IMR-90 (cell line): ENCODE measurements at regions not wholly inside any gene's neighbourhood (a gene's known extent, or its start where the extent isn't known, plus 50 kb on each side); places are given as distances from the start of the nearest gene placed in this dataset.

Experiments used
- ATAC-seq: fragments of 200-7000 bp; cut with Tn5 transposase; 2 replicates; pipeline ENCODE4 v1.9.1; 2020; ENCODE audit warnings: low read depth, mild to moderate bottlenecking, moderate library complexity
- BruUV-seq: library from RNA; stranded (reverse); fragments of 400-500 nt; replicated peaks from 2 replicates; lab custom pipeline; 2021; lab: Mats Ljungman, UMichigan
- CTCF ChIA-PET: fragments of 300-600 bp; formaldehyde crosslinking; extraction: SDS; loops from one replicate; lab custom pipeline; 2021; ENCODE audit warnings: antibody characterized with exemption; lab: Yijun Ruan, JAX
- POLR2A ChIA-PET: fragments of 300-600 bp; sonication (Branson Sonifier 250); formaldehyde crosslinking; loops from one replicate; lab custom pipeline; 2022; ENCODE audit warnings: antibody characterized with exemption; ENCODE audit not compliant: unreplicated experiment; lab: Charles Lee
- DNase-seq: peaks from one replicate; pipeline ENCODE4 v3.0.0; 2013
- H2AFZ ChIP-seq: replicated peaks from 2 replicates; pipeline ENCODE3; 2013; ENCODE audit warnings: low read length, mild to moderate bottlenecking; ENCODE audit not compliant: poor library complexity
- H2AK5ac ChIP-seq: 2 replicates; pipeline ENCODE4 v1.6.1; 2013; ENCODE audit warnings: low read depth, low read length, inconsistent platforms
- H2AK9ac ChIP-seq: replicated peaks from 2 replicates; pipeline ENCODE3; 2013; ENCODE audit warnings: mild to moderate bottlenecking, low read depth, low read length, moderate library complexity; ENCODE audit not compliant: poor library complexity
- H2BK120ac ChIP-seq: 2 replicates; pipeline ENCODE4 v1.6.1; 2013; ENCODE audit warnings: low read depth, low read length, inconsistent platforms
- H2BK15ac ChIP-seq: 3 replicates; pipeline ENCODE4 v1.6.1; 2013; ENCODE audit warnings: low read depth, low read length, inconsistent platforms
- H2BK20ac ChIP-seq: 2 replicates; pipeline ENCODE4 v1.6.1; 2013; ENCODE audit warnings: low read depth, mild to moderate bottlenecking, inconsistent platforms, low read length, moderate library complexity
- H2BK5ac ChIP-seq: 2 replicates; pipeline ENCODE4 v1.6.1; 2013; ENCODE audit warnings: mild to moderate bottlenecking, low read depth, low read length, inconsistent platforms; ENCODE audit not compliant: poor library complexity, severe bottlenecking
- H3K14ac ChIP-seq: replicated peaks from 2 replicates; pipeline ENCODE4 v1.6.1; 2013; ENCODE audit warnings: low read depth, low read length, inconsistent platforms
- H3K18ac ChIP-seq: 2 replicates; pipeline ENCODE4 v1.6.1; 2013; ENCODE audit warnings: low read depth, low read length, control low read depth
- H3K23ac ChIP-seq: 2 replicates; pipeline ENCODE4 v1.6.1; 2013; ENCODE audit warnings: low read depth, low read length, inconsistent platforms
- H3K27ac ChIP-seq: 2 replicates; pipeline ENCODE4 v1.5.1; 2013; ENCODE audit warnings: mild to moderate bottlenecking, control low read depth, low read length; ENCODE audit not compliant: insufficient read depth
- H3K27me3 ChIP-seq: 2 replicates; pipeline ENCODE4 v1.6.1; 2013; ENCODE audit warnings: low read length; ENCODE audit not compliant: control insufficient read depth, insufficient read depth
- H3K36me3 ChIP-seq: 2 replicates; pipeline ENCODE4 v1.6.1; 2013; ENCODE audit warnings: low read length, mixed read lengths; ENCODE audit not compliant: control insufficient read depth, insufficient read depth
- H3K4ac ChIP-seq: 2 replicates; pipeline ENCODE4 v1.6.1; 2013; ENCODE audit warnings: low read depth, low read length, inconsistent platforms
- H3K4me1 ChIP-seq: 2 replicates; pipeline ENCODE4 v1.6.1; 2013; ENCODE audit warnings: low read length, mixed read lengths; ENCODE audit not compliant: control insufficient read depth, insufficient read depth
- H3K4me2 ChIP-seq: 2 replicates; pipeline ENCODE4 v1.6.1; 2013; ENCODE audit warnings: low read depth, mild to moderate bottlenecking, control low read depth, low read length, moderate library complexity
- H3K4me3 ChIP-seq: 2 replicates; pipeline ENCODE4 v1.5.1; 2013; ENCODE audit warnings: low read depth, mild to moderate bottlenecking, control low read depth, low read length, moderate library complexity; ENCODE audit not compliant: insufficient read depth
- H3K56ac ChIP-seq: 2 replicates; pipeline ENCODE4 v1.6.1; 2013; ENCODE audit warnings: low read length, inconsistent platforms; ENCODE audit not compliant: insufficient read depth; ENCODE audit errors: extremely low read depth
- H3K79me1 ChIP-seq, 2 experiments: 2 replicates each; pipeline ENCODE4 v1.6.1; 2013; ENCODE audit warnings: low read length in 2 of 2, inconsistent platforms in 1 of 2, low read depth in 1 of 2
- H3K9ac ChIP-seq: 2 replicates; pipeline ENCODE4 v1.6.1; 2013; ENCODE audit warnings: low read depth, low read length, control low read depth
- H3K9me1 ChIP-seq: 2 replicates; pipeline ENCODE4 v1.6.1; 2013; ENCODE audit warnings: low read length, inconsistent platforms; ENCODE audit not compliant: insufficient read depth
- H3K9me3 ChIP-seq: 2 replicates; pipeline ENCODE4 v1.6.1; 2013; ENCODE audit warnings: low read length; ENCODE audit not compliant: control insufficient read depth, insufficient read depth
- H4K20me1 ChIP-seq: 2 replicates; pipeline ENCODE4 v1.6.1; 2013; ENCODE audit warnings: low read length, inconsistent platforms; ENCODE audit not compliant: insufficient read depth
- H4K5ac ChIP-seq: 2 replicates; pipeline ENCODE4 v1.6.1; 2013; ENCODE audit warnings: mild to moderate bottlenecking, low read depth, low read length, control low read depth
- H4K8ac ChIP-seq, 2 experiments: 2 replicates each; pipeline ENCODE4 v1.6.1; 2013; ENCODE audit warnings: low read depth in 2 of 2, low read length in 2 of 2, control low read depth in 1 of 2, inconsistent platforms in 1 of 2
- H4K91ac ChIP-seq: 2 replicates; pipeline ENCODE4 v1.6.1; 2013; ENCODE audit warnings: low read depth, low read length, inconsistent platforms; ENCODE audit not compliant: insufficient read depth
- BHLHE40 ChIP-seq: fragments of 150-350 bp; IDR thresholded peaks from 2 replicates; pipeline ENCODE4 v1.6.1; 2016; ENCODE audit warnings: mild to moderate bottlenecking, low read depth, low read length
- CTCF ChIP-seq: conservative IDR thresholded peaks from 2 replicates; pipeline ENCODE4 v1.5.1; 2012; ENCODE audit warnings: mild to moderate bottlenecking, low read depth, low read length, improper control_type of control experiment
- FOS ChIP-seq: fragments of 150-350 bp; IDR thresholded peaks from 2 replicates; pipeline ENCODE4 v1.6.1; 2016; ENCODE audit warnings: low read depth, low read length
- MAZ ChIP-seq: IDR thresholded peaks from 2 replicates; pipeline ENCODE4 v1.6.1; 2012; ENCODE audit warnings: low read depth, mild to moderate bottlenecking, low read length, improper control_type of control experiment, moderate library complexity, borderline replicate concordance
- MXI1 ChIP-seq: IDR thresholded peaks from 2 replicates; pipeline ENCODE4 v1.6.1; 2012; ENCODE audit warnings: low read depth, mild to moderate bottlenecking, low read length, moderate library complexity, borderline replicate concordance
- NFE2L2 ChIP-seq: fragments of 150-350 bp; IDR thresholded peaks from 2 replicates; pipeline ENCODE4 v1.6.1; 2016; ENCODE audit warnings: low read depth, mild to moderate bottlenecking, low read length
- SMC3 ChIP-seq: fragments of 150-350 bp; IDR thresholded peaks from 2 replicates; pipeline ENCODE4 v1.6.1; 2016; ENCODE audit warnings: low read depth, mild to moderate bottlenecking, antibody characterized with exemption, low read length, moderate library complexity
- WGBS, 2 experiments: methylation state at CpG; one replicate each; pipeline versions ENCODE4 v1.1.5 to v1.1.7; 2013; ENCODE audit warnings: missing lambda C conversion rate in 2 of 2; ENCODE audit not compliant: insufficient read length in 1 of 2; ENCODE audit errors: extremely low coverage in 2 of 2; 5-methylcytosine and 5-hydroxymethylcytosine counted together
- dilution Hi-C: fragments of 300-500 bp; cut with HindIII; formaldehyde crosslinking; loops from one replicate; pipeline ENCODE4 v1.14.3; 2018; ENCODE audit warnings: low sequenced_read_pairs; ENCODE audit not compliant: unreplicated experiment
- in situ Hi-C: fragments of 300-500 bp; cut with MboI; formaldehyde crosslinking; loops from 3 replicates; pipeline ENCODE4 v1.14.3; 2019; ENCODE audit warnings: low sequenced_read_pairs, inconsistent platforms, mixed read lengths
- intact Hi-C: fragments of 100-400 bp; cut with micrococcal nuclease; formaldehyde crosslinking; loops from 2 replicates; pipeline ENCODE4 v1.10.0; 2022
- TF ChIP-seq, protein P1 (sequence below): fragments of 150-350 bp; IDR thresholded peaks from 2 replicates; pipeline ENCODE4 v1.6.1; 2017; ENCODE audit warnings: mild to moderate bottlenecking, antibody characterized with exemption, low read length, low read depth

DNA sequence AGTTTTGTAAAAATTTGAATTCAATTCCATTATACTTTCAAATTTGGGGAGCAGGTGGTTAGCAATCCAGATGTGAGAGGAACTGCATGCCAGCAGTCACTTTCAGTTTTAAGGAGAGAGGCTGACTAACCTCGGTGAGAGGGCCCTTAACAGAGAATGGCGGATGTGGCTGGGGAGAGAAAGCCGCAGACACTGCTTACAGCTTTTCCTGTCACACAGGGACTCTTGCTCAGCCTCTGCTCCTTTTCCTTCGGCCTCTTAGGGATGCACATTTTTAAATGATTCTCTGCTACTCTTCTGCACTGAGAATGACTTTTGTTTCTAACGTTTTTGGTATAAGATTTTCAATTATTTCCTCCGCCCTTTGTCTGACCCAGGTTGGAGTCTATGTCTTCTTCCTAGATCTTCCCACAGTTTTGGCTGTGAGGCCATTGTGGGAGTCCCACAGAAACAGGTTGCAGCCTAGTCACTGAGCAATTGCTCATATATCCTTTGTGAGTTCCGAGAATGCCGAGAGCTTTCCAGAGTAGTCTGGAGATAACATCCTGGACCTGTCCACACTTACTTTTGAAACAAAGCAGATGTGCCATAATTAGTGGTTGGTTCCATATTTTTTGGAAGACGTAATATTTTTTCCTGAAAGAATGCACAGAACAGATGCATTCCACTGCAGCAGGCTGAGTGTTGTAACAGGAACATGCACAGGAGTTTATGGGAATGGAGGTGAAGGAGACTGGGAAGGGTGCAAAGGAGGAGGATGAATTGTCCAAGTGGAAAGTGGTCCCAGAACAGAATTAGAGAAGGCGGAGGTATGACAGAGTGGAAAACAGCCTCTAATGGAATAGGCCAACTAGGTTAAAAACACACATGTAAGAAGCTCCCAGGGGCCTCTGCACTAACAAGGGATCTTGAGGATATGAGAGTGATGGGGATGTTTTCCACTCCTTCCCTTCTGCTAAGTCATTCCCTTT is 168.0 kb upstream of the ZNF32 start:
- in situ Hi-C loops: no loop called here
- H3K27me3 ChIP-seq: no peaks in the 10 kb centered on the region
- no peaks in the 10 kb centered on the region for H3K9me3 ChIP-seq
- H4K91ac ChIP-seq: peak overlapping the region; percentile 72
- H3K9ac ChIP-seq: no peak overlapping the region
- H4K8ac ChIP-seq: peak overlapping the region; percentile 35 to 54; a peak in 3 of 4 replicates
- no peak overlapping the region for H2AK9ac ChIP-seq
- peak overlapping the region; percentile 29 for H3K4me2 ChIP-seq
- ChIA-PET POLR2A (no interaction called here), CTCF (no interaction called here)
- peak overlapping the region; percentile 77; the same call in 1 of the 2 replicates for H2BK20ac ChIP-seq
- H3K4me3 ChIP-seq: no peak overlapping the region
- WGBS, 2 experiments: 47% methylated on average over 3 of the region's 10 CpGs; no CpG with 5 or more reads in 1 of the 2 experiments
- ATAC-seq: peak; percentile 55
- H2BK5ac ChIP-seq: peak overlapping the region; percentile 90
- no peaks in the 10 kb centered on the region for H3K36me3 ChIP-seq
- peak overlapping the region; percentile 58; the same call in 1 of the 2 replicates for H3K14ac ChIP-seq
- H3K79me1 ChIP-seq: no peaks in the 10 kb centered on the region
- DNase-seq: peak; percentile 72
- TF ChIP-seq MXI1: no peak
- TF ChIP-seq BHLHE40: no peak
- no peak for TF ChIP-seq FOS
- no peak for TF ChIP-seq SMC3
- TF ChIP-seq MAZ: no peak
- TF ChIP-seq, protein P1, sequence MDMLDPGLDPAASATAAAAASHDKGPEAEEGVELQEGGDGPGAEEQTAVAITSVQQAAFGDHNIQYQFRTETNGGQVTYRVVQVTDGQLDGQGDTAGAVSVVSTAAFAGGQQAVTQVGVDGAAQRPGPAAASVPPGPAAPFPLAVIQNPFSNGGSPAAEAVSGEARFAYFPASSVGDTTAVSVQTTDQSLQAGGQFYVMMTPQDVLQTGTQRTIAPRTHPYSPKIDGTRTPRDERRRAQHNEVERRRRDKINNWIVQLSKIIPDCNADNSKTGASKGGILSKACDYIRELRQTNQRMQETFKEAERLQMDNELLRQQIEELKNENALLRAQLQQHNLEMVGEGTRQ: no peak
- TF ChIP-seq CTCF: no peak
- no peak for TF ChIP-seq NFE2L2
- dilution Hi-C loops: no loop called here
- H3K27ac ChIP-seq: peak overlapping the region; percentile 32
- peak overlapping the region; percentile 64; the same call in 2 of the 3 replicates for H2BK15ac ChIP-seq
- H3K9me1 ChIP-seq: peaks cover 12% of the 10 kb centered on the region; the same call in 1 of the 2 replicates
- no peaks in the 10 kb centered on the region for H4K20me1 ChIP-seq
- H2AK5ac ChIP-seq: peak overlapping the region; percentile 89
- H3K56ac ChIP-seq: no peak overlapping the region; the same call in 1 of the 2 replicates
- peak overlapping the region; percentile 63; the same call in 1 of the 2 replicates for H3K18ac ChIP-seq
- intact Hi-C loops: loop anchor here (10.0 kb wide), 1 partner anchor 368 kb away; no protein-coding TSS in a partner anchor
- no TSS peak for BruUV-seq
- peak overlapping the region; percentile 71 for H3K4ac ChIP-seq
- peaks cover 7% of the 10 kb centered on the region for H3K4me1 ChIP-seq
- peak overlapping the region; percentile 29; the same call in 1 of the 2 replicates for H4K5ac ChIP-seq
- H2BK120ac ChIP-seq: peak overlapping the region; percentile 71
- peak overlapping the region; percentile 48; the same call in 1 of the 2 replicates for H3K23ac ChIP-seq
- peak overlapping the region; percentile 46 for H2AFZ ChIP-seq
